CD8-positive, alpha-beta memory T cell (primary cell): ENCODE measurements at regions not wholly inside any gene's neighbourhood (a gene's known extent, or its start where the extent isn't known, plus 50 kb on each side); places are given as distances from the start of the nearest gene placed in this dataset.

Experiments
- CTCF ChIA-PET: fragments of 350-600 bp; sonication (Branson Sonifier 250); formaldehyde crosslinking; loops from one replicate; lab custom pipeline; 2021; ENCODE audit warnings: antibody characterized with exemption; lab: Charles Lee
- POLR2A ChIA-PET: fragments of 350-600 bp; sonication (Branson Sonifier 250); formaldehyde crosslinking; loops from one replicate; lab custom pipeline; 2021; ENCODE audit warnings: antibody characterized with exemption; lab: Charles Lee
- DNase-seq, 5 donors: peaks; one replicate each; pipeline versions ENCODE4 v3.0.0 to v3.0.0-alpha.2; 2020 to 2022; ENCODE audit warnings: mixed read lengths in 1 of 5
- H3K27ac ChIP-seq: one replicate; pipeline ENCODE4 v1.7.0; 2013; ENCODE audit warnings: low read depth, mild to moderate bottlenecking, low read length, moderate library complexity
- H3K27me3 ChIP-seq: 2 replicates; pipeline ENCODE4 v1.7.0; 2013; ENCODE audit warnings: low read length, mild to moderate bottlenecking; ENCODE audit not compliant: insufficient read depth, poor library complexity, severe bottlenecking
- H3K36me3 ChIP-seq: 2 replicates; pipeline ENCODE4 v1.7.0; 2013; ENCODE audit warnings: mild to moderate bottlenecking, low read length, moderate library complexity; ENCODE audit not compliant: insufficient read depth
- H3K4me1 ChIP-seq: 2 replicates; pipeline ENCODE4 v1.7.0; 2013; ENCODE audit warnings: mild to moderate bottlenecking, low read length, moderate library complexity; ENCODE audit not compliant: insufficient read depth
- H3K4me3 ChIP-seq: 2 replicates; pipeline ENCODE4 v1.7.0; 2013; ENCODE audit warnings: mild to moderate bottlenecking, low read length
- H3K9me3 ChIP-seq: 2 replicates; pipeline ENCODE4 v1.7.0; 2013; ENCODE audit warnings: mild to moderate bottlenecking, low read length
- H3K27ac Mint-ChIP-seq, 8 donors: one replicate each; pipeline ENCODE4 v1.8.0; 2020 to 2021; ENCODE audit warnings: mixed read lengths in 8 of 8, mild to moderate bottlenecking in 6 of 8, inconsistent platforms in 3 of 8, moderate library complexity in 3 of 8
- H3K27me3 Mint-ChIP-seq, 2 donors: one replicate each; pipeline ENCODE4 v1.8.0; 2020 to 2021; ENCODE audit warnings: mixed read lengths in 2 of 2, mild to moderate bottlenecking in 1 of 2, moderate library complexity in 1 of 2
- H3K36me3 Mint-ChIP-seq, 3 donors: one replicate each; pipeline ENCODE4 v1.8.0; 2020 to 2021; ENCODE audit warnings: mixed read lengths in 3 of 3, inconsistent platforms in 1 of 3, mild to moderate bottlenecking in 1 of 3
- H3K4me1 Mint-ChIP-seq, 3 donors: one replicate each; pipeline ENCODE4 v1.8.0; 2020 to 2021; ENCODE audit warnings: mixed read lengths in 3 of 3, inconsistent platforms in 1 of 3, mild to moderate bottlenecking in 1 of 3
- H3K4me3 Mint-ChIP-seq, 7 donors: one replicate each; pipeline ENCODE4 v1.8.0; 2020 to 2021; ENCODE audit warnings: mixed read lengths in 7 of 7, mild to moderate bottlenecking in 6 of 7, moderate library complexity in 4 of 7, inconsistent platforms in 2 of 7
- H3K9me3 Mint-ChIP-seq, 5 donors: one replicate each; pipeline ENCODE4 v1.8.0; 2020 to 2022; ENCODE audit warnings: mixed read lengths in 5 of 5, mild to moderate bottlenecking in 3 of 5, moderate library complexity in 2 of 5, inconsistent platforms in 1 of 5

DNA sequence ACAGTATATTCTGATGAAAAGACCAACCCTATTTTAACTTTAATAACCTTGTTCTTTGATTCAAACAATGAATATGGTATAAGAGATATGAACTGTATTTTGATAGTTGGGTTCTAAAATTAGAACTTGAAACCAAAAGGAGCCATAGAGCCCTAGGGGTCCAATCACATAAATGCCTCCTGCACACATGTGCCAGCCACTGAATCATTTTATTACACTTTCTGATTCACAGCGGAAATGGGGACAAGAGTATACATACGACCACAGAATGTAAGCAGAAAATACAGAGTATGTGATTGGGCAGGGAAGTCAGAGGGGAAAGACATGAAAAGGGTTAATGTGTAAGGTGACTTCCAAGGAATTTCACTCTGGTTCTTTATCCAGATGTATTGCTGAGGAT, 1000.2 kb downstream of the NR2F1-AS1 start:
- no peak overlapping the region for H3K4me3 ChIP-seq
- no peaks in the 10 kb centered on the region for H3K36me3 Mint-ChIP-seq
- peaks cover 2 to 10% (median 5%) of the 10 kb centered on the region in 5 donors for H3K9me3 Mint-ChIP-seq
- H3K4me3 Mint-ChIP-seq = no peak overlapping the region
- no peaks in the 10 kb centered on the region for H3K36me3 ChIP-seq
- DNase-seq = no peak
- no peaks in the 10 kb centered on the region for H3K27me3 Mint-ChIP-seq
- CTCF ChIA-PET = no interaction called here
- no peak overlapping the region for H3K27ac Mint-ChIP-seq
- H3K27ac ChIP-seq = no peak overlapping the region
- H3K9me3 ChIP-seq = no peaks in the 10 kb centered on the region
- H3K4me1 Mint-ChIP-seq = no peaks in the 10 kb centered on the region
- POLR2A ChIA-PET = no interaction called here
- no peaks in the 10 kb centered on the region for H3K27me3 ChIP-seq
- no peaks in the 10 kb centered on the region for H3K4me1 ChIP-seq

DNA sequence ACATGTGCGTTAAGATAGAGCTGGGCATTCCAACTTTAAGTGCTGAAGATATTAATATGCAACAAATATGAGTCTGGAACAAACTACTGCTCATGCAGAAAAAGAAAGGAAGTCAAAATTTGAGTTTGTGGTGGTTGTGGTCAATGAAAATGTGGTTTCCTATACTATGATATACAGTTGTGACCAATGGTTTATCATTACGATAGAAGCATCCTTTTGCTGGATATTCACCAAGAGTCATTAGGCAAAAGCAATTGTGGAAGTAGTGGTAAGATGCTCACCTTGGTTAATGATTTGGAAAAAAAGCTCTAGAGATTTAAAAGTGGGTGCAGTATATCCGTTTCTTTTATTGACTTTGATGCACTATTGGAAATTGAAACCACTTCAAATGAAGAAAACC, 1007.0 kb downstream of the NR2F1-AS1 start:
- Histone ChIP-seq H3K27ac (no peak overlapping the region), H3K27me3 (no peaks in the 10 kb centered on the region), H3K9me3 (no peaks in the 10 kb centered on the region), H3K4me3 (no peak overlapping the region), H3K4me1 (no peaks in the 10 kb centered on the region), H3K36me3 (no peaks in the 10 kb centered on the region)
- H3K27ac Mint-ChIP-seq = no peak overlapping the region
- H3K4me1 Mint-ChIP-seq = no peaks in the 10 kb centered on the region
- no peak overlapping the region for H3K4me3 Mint-ChIP-seq
- POLR2A ChIA-PET = no interaction called here
- DNase-seq = no peak
- H3K27me3 Mint-ChIP-seq = peaks cover 0 to 2% of the 10 kb centered on the region in 2 donors
- H3K9me3 Mint-ChIP-seq = peaks cover 0 to 5% (median 1%) of the 10 kb centered on the region in 5 donors
- CTCF ChIA-PET = no interaction called here
- H3K36me3 Mint-ChIP-seq = no peaks in the 10 kb centered on the region

DNA sequence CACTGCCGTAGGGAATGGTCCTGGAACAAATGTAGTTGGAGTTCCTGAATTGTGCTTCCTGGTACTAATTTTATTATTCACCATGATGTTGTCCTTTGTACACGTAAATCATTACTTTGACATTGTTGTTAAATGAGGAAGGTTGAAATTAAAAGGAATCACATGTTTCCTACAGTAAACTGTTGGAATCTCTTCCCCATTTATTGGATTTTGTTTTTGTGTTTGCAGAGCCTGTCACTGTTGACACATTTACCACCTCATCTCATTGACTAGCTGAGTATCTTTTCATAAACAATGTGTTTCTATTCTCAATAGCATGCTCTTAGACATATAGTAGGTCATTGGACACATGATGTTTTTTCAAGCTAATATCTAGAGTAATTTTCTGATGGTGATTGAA, 1012.5 kb downstream of the NR2F1-AS1 start:
- H3K4me1 ChIP-seq = no peaks in the 10 kb centered on the region
- H3K4me3 ChIP-seq = no peak overlapping the region
- CTCF ChIA-PET = no interaction called here
- H3K36me3 Mint-ChIP-seq = no peaks in the 10 kb centered on the region
- H3K9me3 Mint-ChIP-seq = peaks cover 0 to 22% (median 0%) of the 10 kb centered on the region in 5 donors
- no peak overlapping the region for H3K4me3 Mint-ChIP-seq
- H3K27me3 ChIP-seq = no peaks in the 10 kb centered on the region
- no peaks in the 10 kb centered on the region for H3K9me3 ChIP-seq
- POLR2A ChIA-PET = no interaction called here
- no peak for DNase-seq
- H3K4me1 Mint-ChIP-seq = no peaks in the 10 kb centered on the region
- peaks cover 0 to 2% of the 10 kb centered on the region in 2 donors for H3K27me3 Mint-ChIP-seq
- H3K27ac Mint-ChIP-seq = no peak overlapping the region
- no peaks in the 10 kb centered on the region for H3K36me3 ChIP-seq
- H3K27ac ChIP-seq = no peak overlapping the region

DNA sequence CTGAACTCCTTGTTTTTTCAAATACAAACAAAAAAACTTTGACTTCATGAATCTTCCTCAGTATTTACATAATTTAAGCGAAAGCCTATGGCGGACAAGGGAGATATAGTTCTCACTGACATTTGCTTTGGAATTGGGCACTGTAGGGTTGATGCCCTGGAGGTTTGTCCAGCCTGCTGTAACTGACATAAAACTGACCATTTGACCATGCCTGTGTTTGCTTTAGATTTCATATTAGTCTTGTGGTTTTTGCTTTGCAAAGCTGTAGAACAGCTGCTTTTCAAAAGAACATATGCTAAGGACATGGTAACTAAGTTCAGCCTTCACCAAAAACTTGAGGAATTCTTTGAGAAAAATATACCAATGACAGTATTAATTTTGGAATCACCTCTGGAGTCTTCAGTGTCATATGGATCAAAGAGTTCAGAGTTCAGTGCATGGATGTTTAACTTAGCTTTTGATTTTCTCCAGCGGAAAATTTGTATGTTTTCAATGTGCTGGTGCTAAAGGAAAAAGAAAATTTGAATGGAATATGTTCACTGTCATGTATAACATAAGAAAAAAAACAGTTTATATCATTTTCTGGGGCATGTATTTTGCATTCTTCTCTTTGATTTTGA, 1013.1 kb downstream of the NR2F1-AS1 start:
- no peaks in the 10 kb centered on the region for H3K4me1 ChIP-seq

DNA sequence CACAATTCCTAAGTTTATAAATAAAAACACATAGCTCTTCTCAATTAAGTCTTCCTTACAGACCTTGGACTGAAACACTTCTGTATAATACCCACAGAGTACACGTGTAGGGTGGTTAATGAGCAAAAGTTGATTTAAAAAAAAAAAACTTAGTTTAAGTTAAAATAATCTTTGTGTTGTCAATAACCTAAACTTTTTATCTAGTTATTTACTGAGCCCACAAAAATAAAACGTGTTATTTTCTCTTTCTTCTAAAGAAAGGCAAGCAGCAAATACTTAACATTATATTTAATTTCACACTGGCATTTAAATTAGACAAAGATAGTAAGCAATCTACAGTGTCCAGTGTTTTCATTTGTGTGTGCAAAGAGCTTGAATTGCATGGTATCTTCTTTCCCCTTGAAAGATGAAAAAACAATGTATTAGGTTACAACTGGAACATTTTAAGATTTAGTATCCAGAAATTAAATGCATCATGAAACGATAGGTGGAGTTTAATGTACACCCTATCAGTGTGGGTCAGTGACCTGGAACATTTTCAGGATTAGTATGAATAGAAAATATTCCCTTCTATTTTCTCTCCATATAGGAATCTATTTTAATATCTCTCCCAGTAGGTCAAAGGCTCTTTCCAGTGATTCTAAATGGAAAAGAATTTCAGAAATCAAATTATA, 1014.8 kb downstream of the NR2F1-AS1 start:
- ChIA-PET CTCF (no interaction called here), POLR2A (no interaction called here)
- Mint-ChIP-seq H3K36me3 (no peaks in the 10 kb centered on the region), H3K27me3 (peaks cover 0 to 2% of the 10 kb centered on the region in 2 donors), H3K9me3 (peaks cover 0 to 22% (median 0%) of the 10 kb centered on the region in 5 donors), H3K27ac (no peak overlapping the region), H3K4me1 (no peaks in the 10 kb centered on the region), H3K4me3 (no peak overlapping the region)
- Histone ChIP-seq H3K4me1 (no peaks in the 10 kb centered on the region), H3K9me3 (no peaks in the 10 kb centered on the region), H3K4me3 (no peak overlapping the region), H3K27me3 (no peaks in the 10 kb centered on the region), H3K27ac (no peak overlapping the region), H3K36me3 (no peaks in the 10 kb centered on the region)
- no peak for DNase-seq

More for the DNA sequence above, 1013.1 kb downstream of the NR2F1-AS1 start:
- Histone ChIP-seq H3K4me3 (no peak overlapping the region), H3K36me3 (no peaks in the 10 kb centered on the region), H3K27me3 (no peaks in the 10 kb centered on the region), H3K27ac (no peak overlapping the region), H3K9me3 (no peaks in the 10 kb centered on the region)
- H3K27me3 Mint-ChIP-seq = peaks cover 0 to 2% of the 10 kb centered on the region in 2 donors
- no peaks in the 10 kb centered on the region for H3K36me3 Mint-ChIP-seq
- no peaks in the 10 kb centered on the region for H3K4me1 Mint-ChIP-seq
- no peak for DNase-seq
- CTCF ChIA-PET = no interaction called here
- H3K27ac Mint-ChIP-seq = no peak overlapping the region
- peaks cover 0 to 22% (median 0%) of the 10 kb centered on the region in 5 donors for H3K9me3 Mint-ChIP-seq
- no peak overlapping the region for H3K4me3 Mint-ChIP-seq
- POLR2A ChIA-PET = no interaction called here

DNA sequence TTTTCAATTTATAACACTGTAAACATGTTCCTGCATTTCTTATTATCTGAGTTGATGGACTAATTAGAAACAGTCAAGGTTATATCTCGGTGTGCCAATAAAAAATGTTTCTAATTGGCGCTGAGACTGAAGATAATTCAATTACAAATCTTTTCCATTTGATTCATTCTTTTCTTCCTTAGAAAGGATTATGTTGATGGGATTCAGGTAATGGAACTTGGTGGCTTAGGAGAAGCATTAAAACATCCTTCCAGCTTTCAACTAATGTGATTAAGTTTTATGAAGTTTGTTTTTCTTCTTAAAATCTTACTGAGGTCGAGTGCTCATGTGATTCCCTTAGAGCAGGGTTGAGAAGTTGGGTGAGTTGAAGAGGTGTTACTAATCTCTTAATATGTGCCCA, 1015.3 kb downstream of the NR2F1-AS1 start:
- Histone ChIP-seq H3K9me3 (no peaks in the 10 kb centered on the region), H3K4me1 (no peaks in the 10 kb centered on the region), H3K4me3 (no peak overlapping the region), H3K36me3 (no peaks in the 10 kb centered on the region), H3K27ac (no peak overlapping the region), H3K27me3 (no peaks in the 10 kb centered on the region)
- no peak overlapping the region for H3K4me3 Mint-ChIP-seq
- H3K4me1 Mint-ChIP-seq = no peaks in the 10 kb centered on the region
- CTCF ChIA-PET = no interaction called here
- H3K36me3 Mint-ChIP-seq = no peaks in the 10 kb centered on the region
- H3K27ac Mint-ChIP-seq = no peak overlapping the region
- peaks cover 0 to 22% (median 0%) of the 10 kb centered on the region in 5 donors for H3K9me3 Mint-ChIP-seq
- no peak for DNase-seq
- POLR2A ChIA-PET = no interaction called here
- H3K27me3 Mint-ChIP-seq = peaks cover 0 to 2% of the 10 kb centered on the region in 2 donors

DNA sequence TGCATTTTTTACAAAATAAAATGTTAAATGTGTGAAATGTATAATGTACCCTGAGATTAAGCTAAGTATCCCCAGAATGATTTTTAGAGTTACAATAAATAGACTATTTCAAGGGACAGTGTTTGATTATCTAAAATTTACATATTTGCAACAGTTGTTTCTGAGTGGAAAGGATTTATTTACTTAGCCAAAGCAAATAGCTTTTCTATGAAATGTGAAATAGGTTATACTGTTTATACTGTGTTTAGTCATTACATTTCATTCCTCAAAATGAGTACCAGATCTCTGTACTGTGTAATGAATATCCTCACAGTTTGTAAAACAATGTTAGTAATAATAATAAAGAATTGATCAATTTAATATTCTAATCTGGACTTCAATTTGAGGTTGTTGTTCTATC, 1019.0 kb downstream of the NR2F1-AS1 start:
- Mint-ChIP-seq H3K4me1 (no peaks in the 10 kb centered on the region), H3K36me3 (no peaks in the 10 kb centered on the region), H3K27me3 (no peaks in the 10 kb centered on the region), H3K9me3 (peaks cover 0 to 24% (median 0%) of the 10 kb centered on the region in 5 donors), H3K27ac (no peak overlapping the region), H3K4me3 (no peak overlapping the region)
- no peak for DNase-seq
- Histone ChIP-seq H3K36me3 (no peaks in the 10 kb centered on the region), H3K4me1 (no peaks in the 10 kb centered on the region), H3K4me3 (no peak overlapping the region), H3K27ac (no peak overlapping the region), H3K9me3 (no peaks in the 10 kb centered on the region), H3K27me3 (no peaks in the 10 kb centered on the region)
- CTCF ChIA-PET = no interaction called here
- POLR2A ChIA-PET = no interaction called here

DNA sequence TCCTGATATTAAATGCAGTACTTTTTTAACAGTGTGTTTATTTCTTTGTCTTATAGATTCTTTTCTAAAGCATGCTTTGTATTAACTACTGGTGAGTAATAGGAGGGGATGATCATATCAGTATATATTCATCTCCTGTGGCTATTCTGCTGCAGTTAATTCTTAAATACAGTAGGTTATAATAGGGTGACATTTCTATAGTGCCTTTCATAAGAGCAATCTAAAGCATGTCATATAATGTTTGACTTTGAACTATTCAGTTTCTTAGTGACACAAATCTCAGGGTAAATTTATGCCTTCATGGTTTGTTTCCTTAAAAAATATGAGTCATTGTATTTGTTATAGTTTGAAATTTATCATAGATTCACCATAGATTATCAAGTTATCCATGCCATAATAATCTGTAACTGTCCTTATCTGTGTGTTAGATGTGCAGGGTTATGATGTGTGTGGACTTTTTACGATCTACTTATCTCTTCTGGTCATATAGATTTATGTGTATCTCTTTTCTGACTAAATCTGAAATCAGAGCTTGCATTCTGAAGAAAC, 1019.5 kb downstream of the NR2F1-AS1 start:
- POLR2A ChIA-PET = no interaction called here
- Histone ChIP-seq H3K36me3 (no peaks in the 10 kb centered on the region), H3K9me3 (no peaks in the 10 kb centered on the region), H3K27ac (no peak overlapping the region), H3K4me3 (no peak overlapping the region), H3K4me1 (no peaks in the 10 kb centered on the region), H3K27me3 (no peaks in the 10 kb centered on the region)
- no peak for DNase-seq
- CTCF ChIA-PET = no interaction called here
- Mint-ChIP-seq H3K4me3 (no peak overlapping the region), H3K27ac (no peak overlapping the region), H3K27me3 (no peaks in the 10 kb centered on the region), H3K36me3 (no peaks in the 10 kb centered on the region), H3K4me1 (no peaks in the 10 kb centered on the region), H3K9me3 (peaks cover 0 to 23% (median 0%) of the 10 kb centered on the region in 5 donors)
